KMS-11 (cell line): ENCODE measurements at regions not wholly inside any gene's neighbourhood (a gene's known extent, or its start where the extent isn't known, plus 50 kb on each side); places are given as distances from the start of the nearest gene placed in this dataset.

ENCODE experiments used
- H2AFZ ChIP-seq: fragments of 200-600 bp; sonication (generic); 2 replicates; pipeline ENCODE4 v1.6.1; 2016; ENCODE audit warnings: antibody characterized with exemption, mixed run types, low read depth
- H3K27ac ChIP-seq: fragments of 200-600 bp; sonication (generic); 2 replicates; pipeline ENCODE4 v1.6.1; 2016; ENCODE audit warnings: mild to moderate bottlenecking, mixed run types
- H3K27me3 ChIP-seq: fragments of 200-600 bp; sonication (generic); 2 replicates; pipeline ENCODE4 v1.6.1; 2017; ENCODE audit warnings: mild to moderate bottlenecking, low read depth, mixed run types, moderate library complexity; ENCODE audit not compliant: insufficient read depth
- H3K36me3 ChIP-seq: fragments of 200-600 bp; sonication (generic); 2 replicates; pipeline ENCODE4 v1.6.1; 2017; ENCODE audit warnings: mild to moderate bottlenecking, mixed run types; ENCODE audit not compliant: insufficient read depth
- H3K4me1 ChIP-seq: fragments of 200-600 bp; sonication (generic); 2 replicates; pipeline ENCODE4 v1.6.1; 2016; ENCODE audit warnings: mild to moderate bottlenecking, low read depth, mixed run types; ENCODE audit not compliant: poor library complexity, severe bottlenecking
- H3K4me2 ChIP-seq: fragments of 200-600 bp; sonication (generic); 2 replicates; pipeline ENCODE4 v1.7.0; 2016; ENCODE audit warnings: mild to moderate bottlenecking, mixed run types
- H3K4me3 ChIP-seq: fragments of 200-600 bp; sonication (generic); IDR thresholded peaks from 2 replicates; pipeline ENCODE4 v1.6.1; 2017; ENCODE audit warnings: low read depth, low read length, mixed read lengths; ENCODE audit not compliant: insufficient read depth
- H3K79me2 ChIP-seq: fragments of 200-600 bp; sonication (generic); 2 replicates; pipeline ENCODE4 v1.6.1; 2016; ENCODE audit warnings: low read depth, mixed run types; ENCODE audit not compliant: insufficient read depth
- H3K9ac ChIP-seq: fragments of 200-600 bp; sonication (generic); 2 replicates; pipeline ENCODE4 v1.6.1; 2016; ENCODE audit warnings: mild to moderate bottlenecking, mixed run types
- H4K20me1 ChIP-seq: fragments of 200-600 bp; sonication (generic); 2 replicates; pipeline ENCODE4 v1.6.1; 2016; ENCODE audit warnings: mild to moderate bottlenecking, mixed run types; ENCODE audit not compliant: insufficient read depth
- TF ChIP-seq, protein P1 (sequence below): fragments of 200-600 bp; sonication (generic); conservative IDR thresholded peaks from 2 replicates; pipeline ENCODE4 v1.6.1; 2017; ENCODE audit warnings: low read depth, mild to moderate bottlenecking, antibody characterized with exemption, low read length, moderate library complexity, mixed read lengths

DNA sequence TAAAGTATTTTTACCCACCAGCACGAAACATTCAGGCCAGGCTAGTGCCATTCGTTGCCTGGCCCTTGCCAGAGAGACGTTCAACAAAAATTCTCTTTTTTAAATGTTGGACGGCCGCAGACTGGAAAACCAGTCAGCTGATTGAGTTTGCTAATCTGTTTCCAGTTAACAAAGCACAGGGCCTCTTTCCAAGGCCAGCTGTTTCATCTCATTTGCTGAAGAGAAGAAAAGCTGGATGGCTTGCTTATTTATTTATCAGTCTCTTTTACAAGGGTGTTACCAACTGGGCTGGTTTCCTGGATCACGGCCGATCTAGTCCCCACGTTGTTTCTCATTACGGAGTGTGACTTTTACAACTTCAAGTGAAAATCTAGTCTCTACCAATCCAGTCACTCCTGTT lies 418.7 kb upstream of the DYNLRB2 start:
- Histone ChIP-seq H3K27me3 (no peaks in the 10 kb centered on the region), H3K4me1 (no peaks in the 10 kb centered on the region), H3K4me3 (no peak overlapping the region), H3K79me2 (no peaks in the 10 kb centered on the region), H4K20me1 (no peaks in the 10 kb centered on the region), H3K4me2 (no peak overlapping the region), H3K36me3 (no peaks in the 10 kb centered on the region), H3K27ac (no peak overlapping the region), H3K9ac (no peak overlapping the region), H2AFZ (no peak overlapping the region)
- TF ChIP-seq, protein P1, sequence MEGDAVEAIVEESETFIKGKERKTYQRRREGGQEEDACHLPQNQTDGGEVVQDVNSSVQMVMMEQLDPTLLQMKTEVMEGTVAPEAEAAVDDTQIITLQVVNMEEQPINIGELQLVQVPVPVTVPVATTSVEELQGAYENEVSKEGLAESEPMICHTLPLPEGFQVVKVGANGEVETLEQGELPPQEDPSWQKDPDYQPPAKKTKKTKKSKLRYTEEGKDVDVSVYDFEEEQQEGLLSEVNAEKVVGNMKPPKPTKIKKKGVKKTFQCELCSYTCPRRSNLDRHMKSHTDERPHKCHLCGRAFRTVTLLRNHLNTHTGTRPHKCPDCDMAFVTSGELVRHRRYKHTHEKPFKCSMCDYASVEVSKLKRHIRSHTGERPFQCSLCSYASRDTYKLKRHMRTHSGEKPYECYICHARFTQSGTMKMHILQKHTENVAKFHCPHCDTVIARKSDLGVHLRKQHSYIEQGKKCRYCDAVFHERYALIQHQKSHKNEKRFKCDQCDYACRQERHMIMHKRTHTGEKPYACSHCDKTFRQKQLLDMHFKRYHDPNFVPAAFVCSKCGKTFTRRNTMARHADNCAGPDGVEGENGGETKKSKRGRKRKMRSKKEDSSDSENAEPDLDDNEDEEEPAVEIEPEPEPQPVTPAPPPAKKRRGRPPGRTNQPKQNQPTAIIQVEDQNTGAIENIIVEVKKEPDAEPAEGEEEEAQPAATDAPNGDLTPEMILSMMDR, result no peak

DNA sequence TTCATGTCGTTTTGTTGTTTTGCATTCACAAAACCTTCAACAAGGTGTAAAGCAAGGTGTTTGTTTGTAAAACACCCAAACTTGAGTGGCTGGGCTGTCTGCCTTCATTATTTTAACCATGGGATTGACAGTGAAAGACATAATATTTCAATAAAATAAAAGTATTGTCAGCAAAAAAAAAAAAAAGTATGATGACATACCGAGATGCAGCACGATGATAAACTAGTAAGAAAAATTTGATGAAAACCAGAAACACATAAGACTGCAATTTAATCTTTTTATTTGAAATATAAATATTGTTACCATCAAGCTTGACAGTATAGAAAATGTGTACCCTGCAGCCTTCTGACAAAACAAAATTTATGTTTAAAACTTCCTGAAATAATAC lies 419.3 kb upstream of the DYNLRB2 start:
- TF ChIP-seq, protein P1, result no peak
- Histone ChIP-seq H3K79me2 (no peaks in the 10 kb centered on the region), H3K9ac (no peak overlapping the region), H3K36me3 (no peaks in the 10 kb centered on the region), H3K4me1 (no peaks in the 10 kb centered on the region), H3K4me3 (no peak overlapping the region), H3K27me3 (no peaks in the 10 kb centered on the region), H4K20me1 (no peaks in the 10 kb centered on the region), H2AFZ (no peak overlapping the region), H3K4me2 (no peak overlapping the region), H3K27ac (no peak overlapping the region)

DNA sequence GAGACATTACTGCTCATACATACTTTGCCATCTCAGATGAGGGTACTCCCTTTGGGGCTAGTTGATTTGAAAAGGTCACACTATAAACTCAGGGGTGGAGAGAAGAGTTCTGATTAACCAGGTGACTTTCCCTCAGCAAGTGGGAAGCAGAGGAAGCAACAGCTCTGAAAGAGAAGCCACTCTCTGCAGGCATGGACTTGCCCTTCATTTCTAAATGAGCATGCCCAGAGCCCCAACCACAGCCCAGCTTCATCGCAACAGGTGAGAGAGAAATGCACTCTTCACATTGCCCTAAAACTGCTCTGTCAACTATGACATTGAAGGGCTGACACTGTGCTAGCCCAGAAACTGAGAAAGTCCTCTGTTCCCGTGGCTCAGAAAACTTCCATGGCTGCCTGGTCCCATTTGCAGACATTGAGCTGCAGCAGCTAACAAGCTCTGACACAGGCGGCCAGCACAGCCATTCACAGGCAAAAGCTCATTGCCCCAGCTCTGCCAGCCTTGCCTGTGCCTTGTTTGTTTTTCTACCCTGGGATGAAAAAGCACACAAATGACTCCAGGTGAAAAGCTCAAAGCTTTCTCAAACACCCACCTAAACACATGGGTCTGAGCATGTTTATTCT lies 419.8 kb upstream of the DYNLRB2 start:
- no peaks in the 10 kb centered on the region for H3K36me3 ChIP-seq
- H3K27ac ChIP-seq, result no peak overlapping the region
- no peaks in the 10 kb centered on the region for H4K20me1 ChIP-seq
- no peaks in the 10 kb centered on the region for H3K79me2 ChIP-seq
- no peak overlapping the region for H2AFZ ChIP-seq
- TF ChIP-seq, protein P1, result no peak
- no peak overlapping the region for H3K4me3 ChIP-seq
- H3K4me2 ChIP-seq, result no peak overlapping the region
- H3K27me3 ChIP-seq, result no peaks in the 10 kb centered on the region
- no peak overlapping the region for H3K9ac ChIP-seq
- no peaks in the 10 kb centered on the region for H3K4me1 ChIP-seq

DNA sequence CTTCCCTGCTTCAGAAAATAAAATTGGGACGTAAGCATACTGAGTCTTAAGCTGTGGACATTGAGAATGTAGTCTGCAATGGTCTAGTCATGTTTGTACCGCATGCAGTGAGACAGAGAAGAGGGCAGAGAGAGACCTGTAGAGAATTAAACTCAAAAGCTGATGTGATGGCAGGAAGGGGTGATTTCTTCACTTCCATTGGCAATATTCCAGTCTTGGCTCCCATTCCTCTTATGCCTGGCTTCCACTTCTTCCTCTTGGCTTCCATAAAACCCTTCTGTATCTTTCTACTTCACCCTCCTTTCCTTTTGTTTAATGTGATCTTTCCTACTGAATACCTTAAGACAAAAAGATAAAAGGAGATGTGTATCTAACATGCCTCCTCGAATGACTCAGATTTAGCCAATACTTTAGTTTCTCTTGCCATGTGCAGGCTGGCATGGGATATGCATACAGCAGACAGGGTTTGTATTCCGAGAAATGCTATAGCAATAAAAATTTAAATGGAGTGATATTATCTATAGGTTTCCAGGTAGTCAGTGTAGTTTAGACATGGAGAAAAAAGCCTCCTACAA lies 423.1 kb upstream of the DYNLRB2 start:
- no peaks in the 10 kb centered on the region for H3K36me3 ChIP-seq
- no peaks in the 10 kb centered on the region for H3K79me2 ChIP-seq
- no peak overlapping the region for H3K27ac ChIP-seq
- H3K9ac ChIP-seq, result no peak overlapping the region
- TF ChIP-seq, protein P1, result no peak
- no peak overlapping the region for H2AFZ ChIP-seq
- H3K4me3 ChIP-seq, result no peak overlapping the region
- peaks cover 28% of the 10 kb centered on the region for H3K4me1 ChIP-seq
- H3K27me3 ChIP-seq, result no peaks in the 10 kb centered on the region
- H4K20me1 ChIP-seq, result no peaks in the 10 kb centered on the region
- H3K4me2 ChIP-seq, result no peak overlapping the region
